ENCODE measurements at regions not wholly inside any gene's neighbourhood (a gene's known extent, or its start where the extent isn't known, plus 50 kb on each side); places are given as distances from the start of the nearest gene placed in this dataset.
"Not testable (repeated sequence)": the region's sequence is repeated elsewhere in the genome, so short reads cannot be mapped to it uniquely, and the experiment has no call there.

DNA sequence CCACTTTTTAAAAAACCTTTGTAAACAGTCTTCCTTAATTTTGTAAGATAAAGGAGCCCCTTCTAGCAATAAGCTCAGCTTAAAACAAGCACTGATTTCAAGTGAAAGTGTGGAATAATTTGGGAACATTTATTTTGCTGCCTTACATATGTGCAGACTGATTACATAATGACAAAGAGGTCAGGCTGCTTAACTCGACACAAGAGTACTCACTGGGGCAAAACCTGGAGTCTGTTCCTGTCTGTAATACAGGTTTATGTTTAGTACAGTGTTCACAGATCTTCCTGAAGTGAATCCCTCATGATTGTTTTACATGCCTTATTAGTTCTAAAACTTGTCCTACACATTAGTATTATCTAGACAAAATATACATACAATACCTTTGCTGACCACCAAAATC, 609.8 kb downstream of the LMO7 start:
- Histone ChIP-seq H4K20me1 (ENCODE audit: control insufficient read depth, extremely low read depth, insufficient read depth, low read length) (no peaks in the 10 kb centered on the region), H3K4me3 (ENCODE audit: control insufficient read depth in 2 of 3, extremely low read depth in 1 of 3, insufficient read depth in 2 of 3, low read depth in 1 of 3, low read length in 3 of 3) (no peak overlapping the region), H3K4me2 (ENCODE audit: control insufficient read depth, extremely low read depth, insufficient read depth, low read depth, low read length) (no peak overlapping the region), H2AFZ (ENCODE audit: control insufficient read depth, low read length) (no peak overlapping the region), H3K27ac (ENCODE audit: control insufficient read depth, insufficient read depth, low read length) (no peak overlapping the region), H3K79me2 (ENCODE audit: control insufficient read depth, insufficient read depth, low read length) (no peaks in the 10 kb centered on the region), H3K36me3 (ENCODE audit: control insufficient read depth in 2 of 2, extremely low read depth in 1 of 2, insufficient read depth in 2 of 2, low read length in 2 of 2) (no peaks in the 10 kb centered on the region), H3K9me3 (ENCODE audit: control insufficient read depth, low read depth, low read length) (no peaks in the 10 kb centered on the region), H3K9ac (ENCODE audit: control insufficient read depth, extremely low read depth, insufficient read depth, low read length) (no peak overlapping the region), H3K27me3 (ENCODE audit: control insufficient read depth, extremely low read depth, insufficient read depth, low read length) (no peaks in the 10 kb centered on the region), H3K9me1 (ENCODE audit: control insufficient read depth, extremely low read depth, insufficient read depth, low read length) (no peaks in the 10 kb centered on the region), H3K4me1 (ENCODE audit: control insufficient read depth, extremely low read depth, insufficient read depth, low read length) (no peaks in the 10 kb centered on the region)
- dilution Hi-C loops (cut with MboI; ENCODE audit: extremely low pct_ligation_motif_present, low sequenced_read_pairs), result no loop called here
- no peak for TF ChIP-seq EZH2 (IDR thresholded peaks at IDR 0.05; ENCODE audit: low read length)
- TF ChIP-seq, protein P1, sequence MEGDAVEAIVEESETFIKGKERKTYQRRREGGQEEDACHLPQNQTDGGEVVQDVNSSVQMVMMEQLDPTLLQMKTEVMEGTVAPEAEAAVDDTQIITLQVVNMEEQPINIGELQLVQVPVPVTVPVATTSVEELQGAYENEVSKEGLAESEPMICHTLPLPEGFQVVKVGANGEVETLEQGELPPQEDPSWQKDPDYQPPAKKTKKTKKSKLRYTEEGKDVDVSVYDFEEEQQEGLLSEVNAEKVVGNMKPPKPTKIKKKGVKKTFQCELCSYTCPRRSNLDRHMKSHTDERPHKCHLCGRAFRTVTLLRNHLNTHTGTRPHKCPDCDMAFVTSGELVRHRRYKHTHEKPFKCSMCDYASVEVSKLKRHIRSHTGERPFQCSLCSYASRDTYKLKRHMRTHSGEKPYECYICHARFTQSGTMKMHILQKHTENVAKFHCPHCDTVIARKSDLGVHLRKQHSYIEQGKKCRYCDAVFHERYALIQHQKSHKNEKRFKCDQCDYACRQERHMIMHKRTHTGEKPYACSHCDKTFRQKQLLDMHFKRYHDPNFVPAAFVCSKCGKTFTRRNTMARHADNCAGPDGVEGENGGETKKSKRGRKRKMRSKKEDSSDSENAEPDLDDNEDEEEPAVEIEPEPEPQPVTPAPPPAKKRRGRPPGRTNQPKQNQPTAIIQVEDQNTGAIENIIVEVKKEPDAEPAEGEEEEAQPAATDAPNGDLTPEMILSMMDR (optimal IDR thresholded peaks at IDR 0.05 in 1 of 3, IDR thresholded peaks at IDR 0.05 in 1 of 3, conservative IDR thresholded peaks at IDR 0.05 in 1 of 3; ENCODE audit: extremely low read depth in 1 of 3, insufficient read depth in 2 of 3, low read length in 3 of 3), result no peak
- no peak for DNase-seq (ENCODE audit: low read depth, low spot score)
- no peak for FAIRE-seq

DNA sequence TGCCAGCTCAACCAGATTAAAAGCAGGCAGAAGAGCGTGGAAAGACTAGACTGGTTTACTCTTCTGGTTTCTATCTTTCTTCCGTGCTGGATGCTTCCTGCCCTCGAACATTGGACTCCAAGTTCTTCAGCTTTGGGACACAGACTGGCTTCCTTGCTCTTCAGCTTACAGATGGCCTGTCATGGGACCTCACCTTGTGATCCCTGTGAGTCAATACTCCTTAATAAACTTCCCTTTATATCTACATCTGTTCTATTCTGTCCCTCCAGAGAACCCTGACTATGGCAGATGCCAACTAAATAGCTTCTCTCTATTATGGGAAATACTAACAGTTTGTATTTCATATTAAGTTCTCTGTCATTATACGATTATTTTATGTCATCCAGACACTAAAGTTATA, 609.1 kb downstream of the LMO7 start:
- DNase-seq (ENCODE audit: low read depth, low spot score) (no peak), FAIRE-seq (no peak)
- Histone ChIP-seq H2AFZ (ENCODE audit: control insufficient read depth, low read length) (no peak overlapping the region), H3K4me2 (ENCODE audit: control insufficient read depth, extremely low read depth, insufficient read depth, low read depth, low read length) (no peak overlapping the region), H3K4me1 (ENCODE audit: control insufficient read depth, extremely low read depth, insufficient read depth, low read length) (no peaks in the 10 kb centered on the region), H3K4me3 (ENCODE audit: control insufficient read depth in 2 of 3, extremely low read depth in 1 of 3, insufficient read depth in 2 of 3, low read depth in 1 of 3, low read length in 3 of 3) (no peak overlapping the region), H4K20me1 (ENCODE audit: control insufficient read depth, extremely low read depth, insufficient read depth, low read length) (no peaks in the 10 kb centered on the region), H3K79me2 (ENCODE audit: control insufficient read depth, insufficient read depth, low read length) (no peaks in the 10 kb centered on the region), H3K9me1 (ENCODE audit: control insufficient read depth, extremely low read depth, insufficient read depth, low read length) (no peaks in the 10 kb centered on the region), H3K9me3 (ENCODE audit: control insufficient read depth, low read depth, low read length) (no peaks in the 10 kb centered on the region), H3K9ac (ENCODE audit: control insufficient read depth, extremely low read depth, insufficient read depth, low read length) (no peak overlapping the region), H3K27me3 (ENCODE audit: control insufficient read depth, extremely low read depth, insufficient read depth, low read length) (no peaks in the 10 kb centered on the region), H3K27ac (ENCODE audit: control insufficient read depth, insufficient read depth, low read length) (no peak overlapping the region), H3K36me3 (ENCODE audit: control insufficient read depth in 2 of 2, extremely low read depth in 1 of 2, insufficient read depth in 2 of 2, low read length in 2 of 2) (no peaks in the 10 kb centered on the region)
- TF ChIP-seq, protein P1 (optimal IDR thresholded peaks at IDR 0.05 in 1 of 3, IDR thresholded peaks at IDR 0.05 in 1 of 3, conservative IDR thresholded peaks at IDR 0.05 in 1 of 3; ENCODE audit: extremely low read depth in 1 of 3, insufficient read depth in 2 of 3, low read length in 3 of 3), result no peak
- TF ChIP-seq EZH2 (IDR thresholded peaks at IDR 0.05; ENCODE audit: low read length), result no peak
- dilution Hi-C loops (cut with MboI; ENCODE audit: extremely low pct_ligation_motif_present, low sequenced_read_pairs), result no loop called here

DNA sequence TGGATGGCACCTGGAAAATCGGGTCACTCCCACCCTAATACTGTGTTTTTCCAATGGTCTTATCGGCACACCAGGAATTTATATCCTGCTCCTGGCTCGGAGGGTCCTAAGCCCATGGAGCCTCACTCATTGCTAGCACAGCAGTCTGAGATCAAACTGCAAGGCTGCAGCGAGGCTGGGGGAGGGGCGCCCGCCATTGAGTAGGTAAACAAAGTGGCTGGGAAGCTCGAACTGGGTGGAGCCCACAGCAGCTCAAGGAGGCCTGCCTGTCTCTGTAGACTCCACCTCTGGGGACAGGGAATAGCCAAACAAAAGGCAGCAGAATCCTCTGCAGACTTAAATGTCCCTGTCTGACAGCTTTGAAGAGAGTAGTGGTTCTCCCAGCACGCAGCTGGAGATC, 607.0 kb downstream of the LMO7 start:
- dilution Hi-C loops (cut with MboI; ENCODE audit: extremely low pct_ligation_motif_present, low sequenced_read_pairs); H3K9me1 ChIP-seq (ENCODE audit: control insufficient read depth, extremely low read depth, insufficient read depth, low read length); H3K79me2 ChIP-seq (ENCODE audit: control insufficient read depth, insufficient read depth, low read length); DNase-seq (ENCODE audit: low read depth, low spot score); H3K27me3 ChIP-seq (ENCODE audit: control insufficient read depth, extremely low read depth, insufficient read depth, low read length); H3K4me3 ChIP-seq (ENCODE audit: control insufficient read depth in 2 of 3, extremely low read depth in 1 of 3, insufficient read depth in 2 of 3, low read depth in 1 of 3, low read length in 3 of 3); H3K9me3 ChIP-seq (ENCODE audit: control insufficient read depth, low read depth, low read length); H3K9ac ChIP-seq (ENCODE audit: control insufficient read depth, extremely low read depth, insufficient read depth, low read length); H3K27ac ChIP-seq (ENCODE audit: control insufficient read depth, insufficient read depth, low read length); H2AFZ ChIP-seq (ENCODE audit: control insufficient read depth, low read length); H3K4me1 ChIP-seq (ENCODE audit: control insufficient read depth, extremely low read depth, insufficient read depth, low read length); H3K36me3 ChIP-seq (ENCODE audit: control insufficient read depth in 2 of 2, extremely low read depth in 1 of 2, insufficient read depth in 2 of 2, low read length in 2 of 2); H3K4me2 ChIP-seq (ENCODE audit: control insufficient read depth, extremely low read depth, insufficient read depth, low read depth, low read length); H4K20me1 ChIP-seq (ENCODE audit: control insufficient read depth, extremely low read depth, insufficient read depth, low read length); FAIRE-seq: not testable (repeated sequence)
